ENCODE measurements at regions not wholly inside any gene's neighbourhood (a gene's known extent, or its start where the extent isn't known, plus 50 kb on each side); places are given as distances from the start of the nearest gene placed in this dataset.

DNA sequence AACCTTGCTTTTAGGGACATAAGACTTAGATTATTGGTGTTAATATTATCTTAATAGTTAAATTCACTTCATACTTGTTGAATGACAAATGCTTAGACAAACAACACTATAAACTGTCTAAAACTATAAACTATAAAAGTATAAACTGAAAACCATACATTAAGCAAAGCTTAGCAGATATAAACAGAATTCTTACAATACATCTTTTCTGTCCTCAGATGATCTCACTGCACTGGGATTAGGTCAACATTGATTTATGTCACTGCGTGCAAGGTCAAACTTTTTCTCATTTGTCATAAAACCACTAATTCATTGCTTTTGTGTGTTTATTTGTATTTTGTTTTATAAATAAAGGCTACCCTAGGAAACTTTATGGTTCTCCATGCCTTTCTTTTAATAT, 1491.8 kb downstream of the NCAM2 start:
- TF ChIP-seq, protein P1, sequence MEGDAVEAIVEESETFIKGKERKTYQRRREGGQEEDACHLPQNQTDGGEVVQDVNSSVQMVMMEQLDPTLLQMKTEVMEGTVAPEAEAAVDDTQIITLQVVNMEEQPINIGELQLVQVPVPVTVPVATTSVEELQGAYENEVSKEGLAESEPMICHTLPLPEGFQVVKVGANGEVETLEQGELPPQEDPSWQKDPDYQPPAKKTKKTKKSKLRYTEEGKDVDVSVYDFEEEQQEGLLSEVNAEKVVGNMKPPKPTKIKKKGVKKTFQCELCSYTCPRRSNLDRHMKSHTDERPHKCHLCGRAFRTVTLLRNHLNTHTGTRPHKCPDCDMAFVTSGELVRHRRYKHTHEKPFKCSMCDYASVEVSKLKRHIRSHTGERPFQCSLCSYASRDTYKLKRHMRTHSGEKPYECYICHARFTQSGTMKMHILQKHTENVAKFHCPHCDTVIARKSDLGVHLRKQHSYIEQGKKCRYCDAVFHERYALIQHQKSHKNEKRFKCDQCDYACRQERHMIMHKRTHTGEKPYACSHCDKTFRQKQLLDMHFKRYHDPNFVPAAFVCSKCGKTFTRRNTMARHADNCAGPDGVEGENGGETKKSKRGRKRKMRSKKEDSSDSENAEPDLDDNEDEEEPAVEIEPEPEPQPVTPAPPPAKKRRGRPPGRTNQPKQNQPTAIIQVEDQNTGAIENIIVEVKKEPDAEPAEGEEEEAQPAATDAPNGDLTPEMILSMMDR (IDR thresholded peaks at IDR 0.05; ENCODE audit: low read depth, low read length, missing control alignments): no peak
- H3K4me3 ChIP-seq (ENCODE audit: low read depth, low read length): no peak overlapping the region
- in situ Hi-C loops (cut with HindIII; ENCODE audit: low sequenced_read_pairs): no loop called here
- no peak for DNase-seq (ENCODE audit: low read depth)

DNA sequence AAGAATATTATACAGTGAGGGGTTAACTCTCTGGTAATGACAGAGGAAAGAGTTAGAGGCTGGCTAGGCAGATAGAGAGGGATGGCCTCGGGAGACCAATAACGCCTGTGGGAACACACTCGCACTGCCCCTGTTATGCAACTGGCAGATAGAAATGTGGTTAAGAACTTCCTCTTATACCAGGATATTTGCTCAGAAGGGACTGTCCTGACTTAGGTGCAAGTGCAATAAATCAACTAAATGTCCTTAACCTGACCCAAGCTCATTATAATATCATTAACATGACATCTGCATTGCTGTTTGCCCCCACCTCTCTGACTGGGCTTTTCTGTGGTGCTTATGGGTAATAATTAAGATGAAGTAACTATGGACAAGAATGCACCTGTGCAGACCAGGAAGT, 1518.0 kb downstream of the NCAM2 start:
- TF ChIP-seq, protein P1 (IDR thresholded peaks at IDR 0.05; ENCODE audit: low read depth, low read length, missing control alignments): no peak
- no peak overlapping the region for H3K4me3 ChIP-seq (ENCODE audit: low read depth, low read length)
- DNase-seq (ENCODE audit: low read depth): no peak
- in situ Hi-C loops (cut with HindIII; ENCODE audit: low sequenced_read_pairs): no loop called here

- no peak for DNase-seq (ENCODE audit: low read depth)
- TF ChIP-seq, protein P1 (IDR thresholded peaks at IDR 0.05; ENCODE audit: low read depth, low read length, missing control alignments): no peak
- H3K4me3 ChIP-seq (ENCODE audit: low read depth, low read length): no peak overlapping the region
- in situ Hi-C loops (cut with HindIII; ENCODE audit: low sequenced_read_pairs): no loop called here
Measured at GRCh38 chr21:22535630-22536029, 1537.4 kb downstream of the NCAM2 start.

DNA sequence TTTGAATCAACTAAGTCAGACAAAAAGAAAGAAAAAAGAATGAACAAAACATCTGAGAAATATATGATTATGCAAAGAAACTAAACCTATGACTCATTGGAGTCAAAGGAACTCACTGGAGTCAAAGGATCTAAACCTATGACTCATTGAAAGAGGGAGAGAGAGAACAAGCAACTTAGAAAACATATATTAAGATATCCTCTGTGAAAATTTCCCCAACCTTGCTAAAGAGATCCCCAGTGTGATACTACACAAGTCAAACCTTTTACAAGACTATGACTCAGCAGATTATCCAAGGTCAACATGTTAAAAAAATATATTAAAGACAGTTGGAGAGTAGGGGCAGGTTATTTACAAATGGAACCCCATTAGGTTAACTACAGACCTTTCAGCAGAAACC, 1538.3 kb downstream of the NCAM2 start:
- in situ Hi-C loops (cut with HindIII; ENCODE audit: low sequenced_read_pairs): no loop called here
- TF ChIP-seq, protein P1 (IDR thresholded peaks at IDR 0.05; ENCODE audit: low read depth, low read length, missing control alignments): no peak
- no peak overlapping the region for H3K4me3 ChIP-seq (ENCODE audit: low read depth, low read length)
- no peak for DNase-seq (ENCODE audit: low read depth)

DNA sequence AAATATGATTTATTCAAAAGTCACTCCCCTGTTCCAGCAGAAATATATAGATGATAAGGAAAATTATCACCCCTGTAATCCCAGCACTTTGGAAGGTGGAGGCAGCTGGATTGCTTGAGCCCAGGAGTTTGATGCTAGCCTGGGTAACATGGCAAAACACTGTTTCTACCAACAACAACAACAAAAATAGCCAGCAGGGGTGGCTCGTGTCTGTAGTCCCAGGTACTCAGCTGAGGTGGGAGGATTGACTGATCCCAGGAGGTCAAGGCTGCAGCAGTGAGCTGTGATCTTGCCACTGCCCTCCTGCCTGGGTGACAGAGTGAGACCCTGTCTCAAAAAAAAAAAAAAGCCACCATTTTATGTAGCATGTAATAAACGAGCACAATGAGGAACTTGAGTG, 1546.5 kb downstream of the NCAM2 start:
- TF ChIP-seq, protein P1 (IDR thresholded peaks at IDR 0.05; ENCODE audit: low read depth, low read length, missing control alignments): no peak
- DNase-seq (ENCODE audit: low read depth): no peak
- in situ Hi-C loops (cut with HindIII; ENCODE audit: low sequenced_read_pairs): no loop called here
- no peak overlapping the region for H3K4me3 ChIP-seq (ENCODE audit: low read depth, low read length)

- DNase-seq (ENCODE audit: low read depth): no peak
- H3K4me3 ChIP-seq (ENCODE audit: low read depth, low read length): no peak overlapping the region
- in situ Hi-C loops (cut with HindIII; ENCODE audit: low sequenced_read_pairs): no loop called here
- TF ChIP-seq, protein P1 (IDR thresholded peaks at IDR 0.05; ENCODE audit: low read depth, low read length, missing control alignments): no peak
Measured at GRCh38 chr21:22552390-22552789, 1554.2 kb downstream of the NCAM2 start.
